Pancreas (tissue), 10 donors: ENCODE measurements at regions not wholly inside any gene's neighbourhood (a gene's known extent, or its start where the extent isn't known, plus 50 kb on each side); places are given as distances from the start of the nearest gene placed in this dataset.

Source experiments
- ATAC-seq, 4 donors: fragments of 200-7000 bp; cut with Tn5 transposase; one replicate each; pipeline versions ENCODE4 v1.8.0 to v1.9.1; 2020; ENCODE audit warnings: mild to moderate bottlenecking in 4 of 4, moderate library complexity in 4 of 4
- DNase-seq, 6 donors: peaks; one replicate each; pipeline ENCODE4 v3.0.0-alpha.2; 2020
- FAIRE-seq: peaks from 2 replicates; lab custom pipeline; 2012; peaks lifted over from hg19 to GRCh38; lab: Jason Lieb, UNC
- H3K27ac ChIP-seq, 4 donors: fragments of 200-600 bp; sonication (generic); 1 replicate in 3 of 4; 2 replicates in 1 of 4; pipeline versions ENCODE4 v1.5.0 to v1.8.0; 2020
- H3K27me3 ChIP-seq, 4 donors: fragments of 200-600 bp; one replicate each; pipeline ENCODE4 v1.8.0; 2021
- H3K36me3 ChIP-seq, 3 donors: fragments of 200-600 bp; sonication (generic) in 1 of 3; one replicate each; pipeline versions ENCODE4 v1.5.0 to v1.8.0; 2020 to 2021
- H3K4me1 ChIP-seq, 3 donors: fragments of 200-600 bp; one replicate each; pipeline ENCODE4 v1.8.0; 2021
- H3K4me3 ChIP-seq, 4 donors: fragments of 200-600 bp; sonication (generic) in 2 of 4; one replicate each; pipeline versions ENCODE4 v1.5.0 to v1.8.0; 2020 to 2021
- H3K9me3 ChIP-seq, 4 donors: fragments of 200-600 bp; one replicate each; pipeline ENCODE4 v1.8.0; 2021
- WGBS, 2 donors: extraction: QIAGEN DNeasy Blood & Tissue Kit; methylation state at CpG; one replicate each; pipeline ENCODE4 v1.1.7; 2013; 5-methylcytosine and 5-hydroxymethylcytosine counted together
- intact Hi-C, 3 donors: fragments of 100-400 bp; cut with DNase I; formaldehyde crosslinking; loops; one replicate each; pipeline versions ENCODE4 v1.11.1 to v1.14.2; 2022
- TF ChIP-seq, protein P1 (sequence below), 4 donors: fragments of 200-600 bp; sonication (generic) in 3 of 4; IDR thresholded peaks; one replicate each; pipeline versions ENCODE4 v1.5.0 to v1.8.0; 2021; ENCODE audit warnings: antibody characterized with exemption in 4 of 4
- donor health status: healthy with polysubstance abuse.
- donor health status: DM: no; HTN: no; CAD: no; lungs with moderate emphysema.
- donor health status: DM: no; HTN: no; CAD: no.
- donor health status: control.
- donor health status: control.
- donor health status: Bipolar disorder and iron deficiency.
- donor health status: DM: yes; HTN: yes; CAD: no.
- donor health status: DM: no; HTN: no; CAD: no.
- donor health status: DM: no; HTN: no; CAD: no.
- donor health status: DM: yes; HTN: yes; CAD: no.

GRCh38 chr3:40971191-40972168, 227.8 kb upstream of the CTNNB1 start:
- no peak overlapping the region for H3K4me3 ChIP-seq
- intact Hi-C loops = no loop called here
- H3K36me3 ChIP-seq = no peaks in the 10 kb centered on the region
- H3K27me3 ChIP-seq = no peaks in the 10 kb centered on the region
- ATAC-seq (peak; percentile 89 to 96 (median 90)), DNase-seq (peak in 5 of 6 donors; percentile 37 to 70 (median 51)), FAIRE-seq (peak; percentile 73)
- peak overlapping the region; percentile 3 to 82 (median 46) for H3K27ac ChIP-seq
- H3K4me1 ChIP-seq = peaks cover 0 to 12% (median 7%) of the 10 kb centered on the region in 3 donors
- WGBS, 2 donors = 26 to 27% methylated on average over 10 of the region's 10 CpGs
- no peaks in the 10 kb centered on the region for H3K9me3 ChIP-seq
- TF ChIP-seq, protein P1, sequence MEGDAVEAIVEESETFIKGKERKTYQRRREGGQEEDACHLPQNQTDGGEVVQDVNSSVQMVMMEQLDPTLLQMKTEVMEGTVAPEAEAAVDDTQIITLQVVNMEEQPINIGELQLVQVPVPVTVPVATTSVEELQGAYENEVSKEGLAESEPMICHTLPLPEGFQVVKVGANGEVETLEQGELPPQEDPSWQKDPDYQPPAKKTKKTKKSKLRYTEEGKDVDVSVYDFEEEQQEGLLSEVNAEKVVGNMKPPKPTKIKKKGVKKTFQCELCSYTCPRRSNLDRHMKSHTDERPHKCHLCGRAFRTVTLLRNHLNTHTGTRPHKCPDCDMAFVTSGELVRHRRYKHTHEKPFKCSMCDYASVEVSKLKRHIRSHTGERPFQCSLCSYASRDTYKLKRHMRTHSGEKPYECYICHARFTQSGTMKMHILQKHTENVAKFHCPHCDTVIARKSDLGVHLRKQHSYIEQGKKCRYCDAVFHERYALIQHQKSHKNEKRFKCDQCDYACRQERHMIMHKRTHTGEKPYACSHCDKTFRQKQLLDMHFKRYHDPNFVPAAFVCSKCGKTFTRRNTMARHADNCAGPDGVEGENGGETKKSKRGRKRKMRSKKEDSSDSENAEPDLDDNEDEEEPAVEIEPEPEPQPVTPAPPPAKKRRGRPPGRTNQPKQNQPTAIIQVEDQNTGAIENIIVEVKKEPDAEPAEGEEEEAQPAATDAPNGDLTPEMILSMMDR (IDR thresholded peaks at IDR 0.05) = peak in 1 of 4 donors; percentile 8

DNA sequence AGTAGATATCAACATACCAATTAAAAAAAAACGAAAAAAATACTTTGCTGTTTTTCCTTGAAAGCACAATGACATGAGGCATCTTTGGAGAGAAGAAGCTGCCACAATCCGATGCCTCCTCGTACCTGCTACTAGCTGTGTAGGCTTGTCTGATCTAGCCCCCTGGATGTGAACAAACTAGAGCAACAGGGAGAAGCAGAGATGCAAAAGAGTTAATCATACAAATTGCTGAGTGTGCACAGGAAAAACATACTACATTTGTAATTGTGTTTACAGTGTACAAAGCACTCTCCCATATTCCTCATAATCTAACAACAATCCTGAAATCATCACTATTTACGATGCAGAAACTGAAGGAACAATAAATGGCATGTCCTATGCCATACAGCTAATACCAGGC, 227.0 kb upstream of the CTNNB1 start:
- H3K4me3 ChIP-seq = no peak overlapping the region
- no peaks in the 10 kb centered on the region for H3K9me3 ChIP-seq
- whole genome bisulfite sequencing, 2 donors = 72 to 73% methylated on average over 4 of the region's 4 CpGs
- TF ChIP-seq, protein P1 (IDR thresholded peaks at IDR 0.05) = no peak
- H3K27me3 ChIP-seq = no peaks in the 10 kb centered on the region
- H3K36me3 ChIP-seq = no peaks in the 10 kb centered on the region
- DNase-seq (no peak), FAIRE-seq (no peak), ATAC-seq (no peak)
- intact Hi-C loops = no loop called here
- H3K27ac ChIP-seq = peak overlapping the region in 3 of 4 donors; percentile 13 to 82 (median 80)
- peaks cover 0 to 12% (median 7%) of the 10 kb centered on the region in 3 donors for H3K4me1 ChIP-seq

DNA sequence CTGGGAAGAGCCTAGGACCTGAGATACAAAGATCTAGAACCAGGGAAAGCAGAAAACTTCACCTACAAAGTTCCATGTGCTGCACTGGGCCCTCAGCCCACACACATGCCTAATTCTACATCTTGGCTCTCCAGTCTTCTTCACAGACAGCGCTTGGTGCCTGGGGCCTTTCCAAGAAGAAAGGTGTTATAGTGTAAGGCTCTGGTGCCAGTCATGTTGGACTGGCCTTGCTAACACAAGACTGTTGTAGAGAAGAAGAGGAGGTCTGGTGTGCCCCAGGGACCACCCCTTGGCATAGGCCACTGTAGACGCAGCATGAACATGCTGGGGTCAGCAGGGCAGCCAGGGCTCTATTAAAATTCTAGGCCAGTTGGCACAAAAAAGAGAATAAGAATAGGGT, 226.2 kb upstream of the CTNNB1 start:
- FAIRE-seq (no peak), DNase-seq (no peak), ATAC-seq (no peak)
- no peaks in the 10 kb centered on the region for H3K36me3 ChIP-seq
- H3K9me3 ChIP-seq = no peaks in the 10 kb centered on the region
- no peak overlapping the region for H3K4me3 ChIP-seq
- H3K4me1 ChIP-seq = peaks cover 0 to 12% (median 7%) of the 10 kb centered on the region in 3 donors
- 86 to 97% methylated on average over 2 of the region's 2 CpGs for WGBS, 2 donors
- TF ChIP-seq, protein P1 (IDR thresholded peaks at IDR 0.05) = no peak
- intact Hi-C loops = no loop called here
- no peak overlapping the region for H3K27ac ChIP-seq
- H3K27me3 ChIP-seq = no peaks in the 10 kb centered on the region

DNA sequence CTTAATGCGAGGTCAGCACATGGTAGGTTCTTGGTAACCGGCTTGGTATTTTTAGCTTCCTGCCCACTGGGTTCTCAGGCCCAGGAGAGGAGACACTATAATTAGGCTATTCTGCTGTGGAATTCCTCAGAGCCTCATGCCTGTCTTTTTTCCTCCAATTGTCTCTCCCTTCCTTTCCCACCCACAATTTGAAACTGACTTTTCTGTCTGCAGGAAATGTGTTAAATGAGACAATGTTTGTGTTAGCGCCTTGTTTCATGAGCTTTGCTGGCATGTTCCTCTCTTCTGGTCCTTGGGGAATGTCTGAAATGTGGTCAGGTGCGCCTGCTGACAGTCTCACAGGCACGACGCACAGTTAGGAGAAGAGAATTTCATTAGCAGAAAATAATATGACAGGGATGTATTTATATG, 223.6 kb upstream of the CTNNB1 start:
- no peak for ATAC-seq

More for the DNA sequence above, 223.6 kb upstream of the CTNNB1 start:
- no peaks in the 10 kb centered on the region for H3K36me3 ChIP-seq
- H3K9me3 ChIP-seq = no peaks in the 10 kb centered on the region
- H3K4me1 ChIP-seq = peaks cover 0 to 12% (median 7%) of the 10 kb centered on the region in 3 donors
- H3K27ac ChIP-seq = no peak overlapping the region
- FAIRE-seq (no peak), DNase-seq (no peak)
- 72 to 74% methylated on average over 6 of the region's 6 CpGs for WGBS, 2 donors
- no peaks in the 10 kb centered on the region for H3K27me3 ChIP-seq
- TF ChIP-seq, protein P1 (IDR thresholded peaks at IDR 0.05) = no peak
- intact Hi-C loops = no loop called here
- H3K4me3 ChIP-seq = no peak overlapping the region
